Breast epithelium (tissue), 3 donors: ENCODE measurements at regions not wholly inside any gene's neighbourhood (a gene's known extent, or its start where the extent isn't known, plus 50 kb on each side); places are given as distances from the start of the nearest gene placed in this dataset.

Experiments
- CTCF ChIP-seq, 3 donors: fragments of 450-650 bp; IDR thresholded peaks; one replicate each; pipeline ENCODE4 v1.5.1; 2016 to 2017; ENCODE audit warnings: antibody characterized with exemption in 3 of 3, mild to moderate bottlenecking in 3 of 3, moderate library complexity in 3 of 3
- POLR2A ChIP-seq: fragments of 450-650 bp; IDR thresholded peaks from one replicate; pipeline ENCODE4 v1.6.1; 2016; ENCODE audit warnings: antibody characterized with exemption, mild to moderate bottlenecking, moderate library complexity
- POLR2AphosphoS5 ChIP-seq, 3 donors: sonication (generic); formaldehyde crosslinking; IDR thresholded peaks; one replicate each; pipeline ENCODE4 v1.6.1; 2017; ENCODE audit warnings: antibody characterized with exemption in 3 of 3

DNA sequence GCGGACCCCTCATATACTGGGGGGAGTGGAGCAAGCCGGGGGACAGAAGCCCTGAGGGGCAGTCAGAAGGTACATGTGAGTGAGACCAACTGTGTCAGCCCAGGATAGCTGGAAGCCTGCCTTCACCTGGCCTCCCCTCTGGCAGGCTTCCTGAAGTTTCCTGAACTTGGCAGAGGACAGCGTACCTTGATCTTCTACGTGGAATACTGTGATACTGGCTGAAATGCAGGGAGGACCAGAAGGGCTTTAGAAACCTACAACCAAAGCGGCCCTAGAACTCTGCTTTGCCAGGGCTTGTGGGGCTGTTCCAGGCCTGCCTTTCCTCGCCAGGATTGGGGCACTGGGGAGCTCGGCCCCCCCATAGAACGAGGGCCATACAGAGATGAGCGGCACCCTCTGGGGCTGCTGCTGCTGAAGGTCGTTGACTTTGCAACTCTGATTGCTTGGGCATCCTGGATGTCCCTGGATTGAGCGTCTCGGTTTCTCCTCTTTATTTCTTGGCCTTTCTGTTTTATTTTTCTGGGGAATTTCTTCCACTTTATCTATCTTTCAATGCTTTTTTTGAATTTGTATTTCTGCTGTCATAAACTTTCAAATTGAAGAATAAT, 66.5 kb downstream of the SLC25A47 start:
- TF ChIP-seq CTCF (IDR thresholded peaks at IDR 0.05) (no peak), POLR2A (no peak), POLR2AphosphoS5 (IDR thresholded peaks at IDR 0.05) (no peak)
